Breast epithelium (tissue), 4 donors: ENCODE measurements at regions not wholly inside any gene's neighbourhood (a gene's known extent, or its start where the extent isn't known, plus 50 kb on each side); places are given as distances from the start of the nearest gene placed in this dataset.

Experiments
- DNase-seq, 2 donors: peaks; one replicate each; pipeline ENCODE4 v3.0.0-alpha.2; 2019; ENCODE audit warnings: low spot score in 2 of 2
- H3K27ac ChIP-seq, 2 donors: fragments of 200-600 bp; sonication (generic) in 1 of 2; one replicate each; pipeline ENCODE4 v1.5.1; 2016 to 2019; ENCODE audit warnings: mild to moderate bottlenecking in 1 of 2
- H3K27me3 ChIP-seq, 2 donors: fragments of 200-600 bp; sonication (generic) in 1 of 2; one replicate each; pipeline versions ENCODE4 v1.5.1 to v1.6.0; 2017 to 2019; ENCODE audit warnings: control low read depth in 1 of 2, mild to moderate bottlenecking in 1 of 2
- H3K36me3 ChIP-seq: fragments of 200-600 bp; one replicate; pipeline ENCODE4 v1.5.1; 2019
- H3K4me1 ChIP-seq, 2 donors: fragments of 200-600 bp; sonication (generic); one replicate each; pipeline ENCODE4 v1.5.1; 2016 to 2019; ENCODE audit warnings: control low read depth in 1 of 2
- H3K4me3 ChIP-seq, 3 donors: fragments of 200-600 bp; sonication (generic); 1 replicate in 2 of 3; 2 replicates in 1 of 3; pipeline ENCODE4 v1.5.1; 2016 to 2019; ENCODE audit warnings: mild to moderate bottlenecking in 3 of 3, moderate library complexity in 2 of 3
- H3K9me3 ChIP-seq, 2 donors: fragments of 200-600 bp; sonication (generic) in 1 of 2; one replicate each; pipeline ENCODE4 v1.5.1; 2016 to 2019; ENCODE audit warnings: control low read depth in 1 of 2
- CTCF ChIP-seq, 3 donors: fragments of 450-650 bp; IDR thresholded peaks; one replicate each; pipeline ENCODE4 v1.5.1; 2016 to 2017; ENCODE audit warnings: antibody characterized with exemption in 3 of 3, mild to moderate bottlenecking in 3 of 3, moderate library complexity in 3 of 3
- POLR2A ChIP-seq: fragments of 450-650 bp; IDR thresholded peaks from one replicate; pipeline ENCODE4 v1.6.1; 2016; ENCODE audit warnings: antibody characterized with exemption, mild to moderate bottlenecking, moderate library complexity
- POLR2AphosphoS5 ChIP-seq, 3 donors: sonication (generic); formaldehyde crosslinking; IDR thresholded peaks; one replicate each; pipeline ENCODE4 v1.6.1; 2017; ENCODE audit warnings: antibody characterized with exemption in 3 of 3
- intact Hi-C: fragments of 100-400 bp; cut with DNase I; formaldehyde crosslinking; loops from one replicate; pipeline ENCODE4 v1.15.1; 2023; ENCODE audit warnings: low total_unique reads

DNA sequence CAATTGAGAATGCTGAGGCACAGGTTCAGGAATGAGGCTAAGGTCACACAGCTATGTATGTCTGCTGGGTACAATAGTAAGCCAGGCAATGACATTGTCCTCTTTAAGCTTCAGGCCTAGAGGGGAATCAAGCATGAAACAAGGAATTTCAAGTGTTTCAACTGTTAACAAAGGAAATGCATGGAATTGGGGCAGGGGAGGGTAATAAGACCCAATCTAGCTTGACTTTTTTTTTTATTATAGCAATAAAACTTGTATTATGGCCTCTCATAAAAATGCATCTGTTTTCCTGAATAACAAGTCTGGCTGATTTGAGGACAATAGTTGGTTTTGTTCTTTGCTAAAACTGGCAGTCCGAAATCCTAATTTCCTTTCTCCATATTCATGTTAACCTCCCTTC, 336.7 kb downstream of the CBLN4 start:
- Histone ChIP-seq H3K27me3 (no peaks in the 10 kb centered on the region), H3K4me3 (no peak overlapping the region), H3K36me3 (no peaks in the 10 kb centered on the region), H3K27ac (no peak overlapping the region), H3K9me3 (no peaks in the 10 kb centered on the region), H3K4me1 (no peaks in the 10 kb centered on the region)
- DNase-seq, result no peak
- intact Hi-C loops, result no loop called here
- TF ChIP-seq POLR2A (no peak), POLR2AphosphoS5 (IDR thresholded peaks at IDR 0.05) (no peak), CTCF (IDR thresholded peaks at IDR 0.05) (no peak)

DNA sequence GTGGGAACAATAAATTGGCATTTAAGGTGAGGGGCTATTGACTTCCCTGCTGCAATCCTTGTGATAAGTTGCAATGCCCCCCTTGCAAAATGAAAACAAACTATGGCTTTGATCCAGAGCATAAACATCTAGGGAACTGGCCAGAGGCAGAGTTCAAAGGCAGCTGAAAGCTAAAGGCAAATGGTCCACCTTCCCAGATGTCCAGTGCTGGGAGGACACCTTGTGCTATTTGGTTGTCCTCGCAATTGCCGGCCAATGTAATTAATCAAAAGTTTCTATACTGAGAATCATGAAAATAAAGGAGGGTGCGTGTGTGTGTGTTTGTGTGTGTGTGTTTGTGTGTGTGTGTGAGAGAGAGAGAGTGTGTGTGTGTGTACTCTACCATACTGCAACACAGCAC, 337.4 kb downstream of the CBLN4 start:
- TF ChIP-seq POLR2A (no peak), CTCF (IDR thresholded peaks at IDR 0.05) (no peak), POLR2AphosphoS5 (IDR thresholded peaks at IDR 0.05) (no peak)
- Histone ChIP-seq H3K4me1 (no peaks in the 10 kb centered on the region), H3K27me3 (no peaks in the 10 kb centered on the region), H3K4me3 (no peak overlapping the region), H3K27ac (no peak overlapping the region), H3K9me3 (no peaks in the 10 kb centered on the region), H3K36me3 (no peaks in the 10 kb centered on the region)
- no peak for DNase-seq
- intact Hi-C loops, result no loop called here

DNA sequence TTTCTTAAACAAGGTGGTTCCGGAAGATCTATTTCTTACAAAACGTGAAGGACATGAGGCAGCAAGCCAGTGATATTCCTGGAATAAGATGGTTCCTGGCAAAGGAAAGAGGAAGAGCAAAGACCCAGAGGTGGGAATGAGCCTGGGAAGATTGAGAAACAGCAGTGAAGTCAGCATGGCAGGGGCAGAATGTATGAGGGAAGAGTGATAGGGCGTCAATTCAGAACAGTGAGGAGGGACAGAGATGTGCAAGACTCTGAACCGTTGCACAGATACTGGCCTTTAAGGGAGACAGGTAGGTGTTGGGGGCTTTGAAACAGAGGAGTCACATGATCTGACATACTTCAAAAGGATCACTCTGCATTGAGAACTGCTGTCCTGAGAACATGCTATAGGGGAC, 338.3 kb downstream of the CBLN4 start:
- TF ChIP-seq POLR2A, result no peak
- TF ChIP-seq CTCF (IDR thresholded peaks at IDR 0.05), result no peak
- TF ChIP-seq POLR2AphosphoS5 (IDR thresholded peaks at IDR 0.05), result no peak
- no peaks in the 10 kb centered on the region for H3K4me1 ChIP-seq
- no peaks in the 10 kb centered on the region for H3K9me3 ChIP-seq
- H3K27me3 ChIP-seq, result no peaks in the 10 kb centered on the region
- no peak overlapping the region for H3K27ac ChIP-seq
- no peaks in the 10 kb centered on the region for H3K36me3 ChIP-seq
- H3K4me3 ChIP-seq, result no peak overlapping the region
- DNase-seq, result no peak
- intact Hi-C loops, result no loop called here

DNA sequence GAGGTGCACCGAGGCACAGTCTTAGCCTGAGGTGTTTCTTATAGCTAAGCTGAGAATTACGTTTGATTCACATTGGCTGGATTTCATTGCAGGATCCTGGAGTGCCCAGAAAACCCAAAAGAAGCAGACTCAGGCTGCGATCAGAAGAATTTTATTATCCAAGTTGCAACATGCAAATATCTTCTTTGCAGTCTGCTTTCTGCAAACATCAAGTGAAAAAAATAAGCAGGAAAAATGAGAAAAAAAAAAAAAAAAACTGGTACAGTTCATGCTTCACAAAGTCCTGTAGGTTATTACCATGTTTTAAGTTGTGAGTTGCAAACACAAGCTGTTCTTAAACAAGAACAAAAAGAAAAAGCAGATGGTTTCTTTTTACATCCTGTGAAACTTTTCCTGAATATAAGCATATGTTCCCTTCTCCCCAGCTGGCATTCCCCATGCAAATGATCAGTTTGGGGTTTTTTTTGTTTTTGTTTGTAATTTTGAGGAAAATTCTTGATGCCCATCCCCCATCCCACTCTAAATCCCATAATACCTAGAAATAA, 349.0 kb downstream of the CBLN4 start:
- no peaks in the 10 kb centered on the region for H3K4me1 ChIP-seq
- no peak for DNase-seq
- no peaks in the 10 kb centered on the region for H3K9me3 ChIP-seq
- no peak overlapping the region for H3K27ac ChIP-seq
- H3K27me3 ChIP-seq, result no peaks in the 10 kb centered on the region
- TF ChIP-seq POLR2AphosphoS5 (IDR thresholded peaks at IDR 0.05) (no peak), POLR2A (no peak), CTCF (IDR thresholded peaks at IDR 0.05) (no peak)
- H3K4me3 ChIP-seq, result no peak overlapping the region
- H3K36me3 ChIP-seq, result no peaks in the 10 kb centered on the region
- intact Hi-C loops, result no loop called here

DNA sequence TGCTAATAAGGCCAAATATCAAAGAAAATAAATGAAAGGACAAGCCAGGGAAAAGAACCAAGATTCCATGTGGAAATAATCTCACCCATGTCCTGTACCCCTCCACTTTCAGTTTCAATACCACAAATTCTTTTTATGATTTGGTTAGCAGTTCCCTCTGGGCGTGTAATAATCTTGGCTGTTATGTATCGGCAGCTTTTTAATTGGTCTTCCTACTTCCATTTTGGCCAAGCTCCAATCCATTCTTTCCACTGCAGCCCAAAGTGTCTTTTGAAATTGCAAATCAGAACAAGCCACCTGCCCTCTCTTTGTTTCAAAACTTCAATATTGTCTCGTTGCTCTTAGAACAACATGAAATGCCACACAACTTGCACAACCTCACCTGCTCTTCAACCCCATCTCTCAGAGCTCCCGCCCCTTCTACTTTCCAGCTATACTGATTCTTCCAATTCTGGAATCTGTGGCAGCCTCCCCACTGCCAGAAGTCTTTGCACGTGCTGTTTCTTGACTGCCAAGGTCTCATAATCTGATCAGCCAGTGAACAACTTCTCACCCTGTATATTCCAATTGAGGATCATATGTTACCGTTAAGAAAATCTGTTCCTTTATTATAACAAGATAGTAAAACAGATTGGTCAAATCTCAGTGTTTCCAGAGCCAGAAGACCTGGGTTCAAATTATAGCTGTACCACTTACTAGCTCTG, 354.5 kb downstream of the CBLN4 start:
- H3K27ac ChIP-seq, result no peak overlapping the region
- no peak for DNase-seq
- no peaks in the 10 kb centered on the region for H3K4me1 ChIP-seq
- H3K4me3 ChIP-seq, result no peak overlapping the region
- intact Hi-C loops, result no loop called here
- no peaks in the 10 kb centered on the region for H3K27me3 ChIP-seq
- TF ChIP-seq POLR2A (no peak), CTCF (IDR thresholded peaks at IDR 0.05) (no peak), POLR2AphosphoS5 (IDR thresholded peaks at IDR 0.05) (no peak)
- H3K9me3 ChIP-seq, result no peaks in the 10 kb centered on the region
- no peaks in the 10 kb centered on the region for H3K36me3 ChIP-seq
